Upper lobe of left lung (tissue), 6 donors: ENCODE measurements at regions not wholly inside any gene's neighbourhood (a gene's known extent, or its start where the extent isn't known, plus 50 kb on each side); places are given as distances from the start of the nearest gene placed in this dataset.
"Not testable (repeated sequence)": the region's sequence is repeated elsewhere in the genome, so short reads cannot be mapped to it uniquely, and the experiment has no call there.

ENCODE experiments used
- ATAC-seq, 2 donors: fragments of 200-7000 bp; cut with Tn5 transposase; one replicate each; pipeline ENCODE4 v1.9.1; 2022; ENCODE audit warnings: mild to moderate bottlenecking in 2 of 2, moderate library complexity in 2 of 2; ENCODE audit not compliant: low FRiP score in 2 of 2
- DNase-seq, 2 donors: peaks; one replicate each; pipeline ENCODE4 v3.0.0-alpha.2; 2019 to 2020
- H3K27ac ChIP-seq, 4 donors: fragments of 200-600 bp; sonication (generic); one replicate each; pipeline ENCODE4 v1.5.1; 2016 to 2019
- H3K27me3 ChIP-seq, 4 donors: fragments of 200-600 bp; sonication (generic); one replicate each; pipeline ENCODE4 v1.5.1; 2017 to 2019
- H3K36me3 ChIP-seq, 4 donors: fragments of 200-600 bp; sonication (generic); one replicate each; pipeline ENCODE4 v1.5.1; 2016 to 2019
- H3K4me1 ChIP-seq, 4 donors: fragments of 200-600 bp; sonication (generic); one replicate each; pipeline ENCODE4 v1.5.1; 2018 to 2019
- H3K4me3 ChIP-seq, 4 donors: fragments of 200-600 bp; sonication (generic); one replicate each; pipeline ENCODE4 v1.5.1; 2017 to 2019; ENCODE audit warnings: mild to moderate bottlenecking in 2 of 4, moderate library complexity in 1 of 4
- H3K9me3 ChIP-seq, 4 donors: fragments of 200-600 bp; sonication (generic); one replicate each; pipeline ENCODE4 v1.5.1; 2018 to 2019
- CTCF ChIP-seq, 6 experiments: fragments of 450-650 bp in 4 of 6; fragments of 200-600 bp in 2 of 6; sonication (generic) in 2 of 6; IDR thresholded peaks; one replicate each; pipeline ENCODE4 v1.5.1; 2016 to 2019; ENCODE audit warnings: antibody characterized with exemption in 6 of 6
- EP300 ChIP-seq, 4 donors: sonication (generic); formaldehyde crosslinking; IDR thresholded peaks; one replicate each; pipeline ENCODE4 v1.5.1; 2017; ENCODE audit warnings: antibody characterized with exemption in 4 of 4, control low read depth in 2 of 4
- POLR2A ChIP-seq, 4 donors: fragments of 450-650 bp; IDR thresholded peaks; one replicate each; pipeline ENCODE4 v1.5.1; 2016 to 2017; ENCODE audit warnings: antibody characterized with exemption in 4 of 4, mild to moderate bottlenecking in 2 of 4
- POLR2AphosphoS5 ChIP-seq, 2 donors: sonication (generic); formaldehyde crosslinking; IDR thresholded peaks; one replicate each; pipeline ENCODE4 v1.5.1; 2017; ENCODE audit warnings: antibody characterized with exemption in 2 of 2
- WGBS, 2 donors: methylation state at CpG; one replicate each; pipeline ENCODE4 v1.1.5; 2017 to 2018; 5-methylcytosine and 5-hydroxymethylcytosine counted together
- donor health status: DM: no; HTN: no; CAD: no; lungs with moderate emphysema.
- donor health status: DM: no; HTN: yes; CAD: no; lungs with severe emphysema.

- Histone ChIP-seq H3K27me3 (no peaks in the 10 kb centered on the region), H3K4me1 (peaks cover 8 to 22% (median 14%) of the 10 kb centered on the region in 4 donors), H3K36me3 (no peaks in the 10 kb centered on the region), H3K9me3 (no peaks in the 10 kb centered on the region), H3K27ac (no peak overlapping the region), H3K4me3 (no peak overlapping the region)
- DNase-seq (no peak), ATAC-seq (no peak)
- TF ChIP-seq EP300 (IDR thresholded peaks at IDR 0.05), result no peak
- TF ChIP-seq CTCF (IDR thresholded peaks at IDR 0.05), result no peak
- TF ChIP-seq POLR2A (IDR thresholded peaks at IDR 0.05), result no peak
- no peak for TF ChIP-seq POLR2AphosphoS5 (IDR thresholded peaks at IDR 0.05)
- 81 to 89% methylated on average over 11 of the region's 11 CpGs for WGBS, 2 donors
Observed at GRCh38 chr6:6825193-6825784, 236.8 kb downstream of the LY86 start.

- peak; percentile 70 to 80 for ATAC-seq
- Histone ChIP-seq H3K27me3 (no peaks in the 10 kb centered on the region), H3K27ac (peak overlapping the region in 3 of 4 donors; percentile 54 to 65 (median 57)), H3K4me1 (peaks cover 8 to 22% (median 14%) of the 10 kb centered on the region in 4 donors), H3K36me3 (no peaks in the 10 kb centered on the region), H3K4me3 (no peak overlapping the region), H3K9me3 (no peaks in the 10 kb centered on the region)
- TF ChIP-seq EP300 (IDR thresholded peaks at IDR 0.05), result no peak
- TF ChIP-seq POLR2A (IDR thresholded peaks at IDR 0.05), result peak in 1 of 4 donors; percentile 25
- 40% methylated on average over 14 to 16 of the region's 16 CpGs for WGBS, 2 donors
- peak; percentile 70 to 75 for DNase-seq
Observed at GRCh38 chr6:6826095-6826901, 237.8 kb downstream of the LY86 start.

DNA sequence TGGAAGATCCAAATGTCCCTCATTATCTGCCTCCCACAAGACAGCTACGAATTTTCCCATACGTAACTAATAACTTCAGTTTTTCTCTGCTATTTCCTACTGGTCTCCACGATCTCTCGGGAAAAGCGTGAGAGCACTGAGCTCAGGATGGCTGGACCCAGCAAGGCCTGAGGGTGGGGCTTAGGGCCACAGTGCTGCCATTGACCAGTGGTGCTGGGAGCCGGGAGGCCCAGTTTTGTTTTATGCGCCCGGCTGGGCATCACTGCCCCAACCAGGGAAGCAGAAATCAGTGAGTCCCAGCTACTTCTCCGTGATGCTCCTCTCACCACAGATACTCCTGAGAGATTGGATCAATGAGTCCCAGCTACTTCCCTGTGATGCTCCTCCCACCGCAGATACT is 238.4 kb downstream of the LY86 start:
- Histone ChIP-seq H3K36me3 (no peaks in the 10 kb centered on the region), H3K27me3 (no peaks in the 10 kb centered on the region), H3K4me3 (no peak overlapping the region), H3K9me3 (no peaks in the 10 kb centered on the region), H3K27ac (peak overlapping the region in 2 of 4 donors; percentile 57 to 65), H3K4me1 (peaks cover 8 to 22% (median 14%) of the 10 kb centered on the region in 4 donors)
- DNase-seq (peak in 1 of 2 donors; percentile 30), ATAC-seq (peak in 1 of 2 donors; percentile 8)
- 58 to 80% methylated on average over 7 to 10 of the region's 10 CpGs for WGBS, 2 donors
- TF ChIP-seq CTCF (IDR thresholded peaks at IDR 0.05) (no peak), POLR2AphosphoS5 (IDR thresholded peaks at IDR 0.05) (no peak), POLR2A (IDR thresholded peaks at IDR 0.05) (no peak), EP300 (IDR thresholded peaks at IDR 0.05) (no peak)

- DNase-seq (no peak), ATAC-seq (no peak)
- H3K9me3 ChIP-seq, result no peaks in the 10 kb centered on the region
- TF ChIP-seq POLR2A (IDR thresholded peaks at IDR 0.05) (no peak), CTCF (IDR thresholded peaks at IDR 0.05) (no peak), POLR2AphosphoS5 (IDR thresholded peaks at IDR 0.05) (no peak), EP300 (IDR thresholded peaks at IDR 0.05) (no peak)
- no peak overlapping the region for H3K4me3 ChIP-seq
- no peaks in the 10 kb centered on the region for H3K36me3 ChIP-seq
- H3K27ac ChIP-seq, result no peak overlapping the region
- peaks cover 8 to 27% (median 16%) of the 10 kb centered on the region in 4 donors for H3K4me1 ChIP-seq
- H3K27me3 ChIP-seq, result no peaks in the 10 kb centered on the region
- 66 to 70% methylated on average over 6 of the region's 6 CpGs for WGBS, 2 donors
Observed at GRCh38 chr6:6829872-6830685, 241.6 kb downstream of the LY86 start.

GRCh38 chr6:6830686-6831063 is 242.2 kb downstream of the LY86 start:
- H3K27ac ChIP-seq, H3K4me3 ChIP-seq, H3K27me3 ChIP-seq, ATAC-seq, DNase-seq, H3K36me3 ChIP-seq, H3K9me3 ChIP-seq: not testable (repeated sequence)
- H3K4me1 ChIP-seq, result peaks cover 8 to 21% (median 14%) of the 10 kb centered on the region in 4 donors
